ENCODE measurements at regions not wholly inside any gene's neighbourhood (a gene's known extent, or its start where the extent isn't known, plus 50 kb on each side); places are given as distances from the start of the nearest gene placed in this dataset.
"Not testable (repeated sequence)": the region's sequence is repeated elsewhere in the genome, so short reads cannot be mapped to it uniquely, and the experiment has no call there.

DNA sequence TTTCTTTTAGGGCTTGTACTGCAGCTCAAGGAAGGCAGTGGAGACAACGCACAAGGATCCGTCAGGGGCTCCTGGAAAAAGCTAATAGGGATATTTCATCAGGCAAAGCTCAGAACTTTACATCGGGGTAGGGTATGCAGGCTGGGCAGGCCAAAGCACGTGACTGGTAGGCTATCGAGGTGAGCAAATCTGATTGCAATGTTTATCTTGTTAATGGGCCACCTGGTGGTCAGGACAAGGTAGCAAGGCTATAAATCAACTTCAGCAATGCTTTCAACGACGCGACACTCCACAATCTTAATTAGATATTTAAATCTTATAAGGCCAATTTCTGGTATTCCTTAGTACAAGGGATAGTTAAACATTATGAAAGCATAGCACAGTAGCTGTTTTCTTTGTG is 1302.8 kb upstream of the EYS start:
- no peak for DNase-seq (ENCODE audit: low read depth in 3 of 3, low spot score in 2 of 3)

DNA sequence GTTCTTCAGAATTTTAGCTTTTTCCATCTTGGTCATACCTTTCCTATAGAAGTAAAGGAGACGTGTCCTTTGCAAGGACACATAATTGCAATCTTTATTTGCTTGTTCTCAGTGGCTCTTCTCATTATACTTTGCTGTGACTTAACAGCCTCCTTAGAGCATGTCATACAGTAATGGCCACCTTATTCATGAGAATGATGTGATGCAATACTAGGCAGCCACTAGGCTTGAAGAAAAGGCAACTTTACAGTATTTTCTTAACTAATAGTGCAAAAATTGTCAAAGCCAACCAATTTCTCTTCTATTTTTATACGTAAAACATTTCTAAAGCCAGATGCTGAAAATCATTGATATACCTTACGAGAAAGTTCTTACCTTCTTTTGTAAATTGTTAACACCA is 1296.8 kb upstream of the EYS start:
- no peak for DNase-seq (ENCODE audit: low read depth in 3 of 3, low spot score in 2 of 3)

- no peak for DNase-seq (ENCODE audit: low read depth in 3 of 3, low spot score in 2 of 3)
Measured at GRCh38 chr6:67000121-67000520, 1293.1 kb upstream of the EYS start.

- DNase-seq (ENCODE audit: low read depth in 3 of 3, low spot score in 2 of 3) = not testable (repeated sequence)
Measured at GRCh38 chr6:66997579-66997978, 1290.6 kb upstream of the EYS start.

DNA sequence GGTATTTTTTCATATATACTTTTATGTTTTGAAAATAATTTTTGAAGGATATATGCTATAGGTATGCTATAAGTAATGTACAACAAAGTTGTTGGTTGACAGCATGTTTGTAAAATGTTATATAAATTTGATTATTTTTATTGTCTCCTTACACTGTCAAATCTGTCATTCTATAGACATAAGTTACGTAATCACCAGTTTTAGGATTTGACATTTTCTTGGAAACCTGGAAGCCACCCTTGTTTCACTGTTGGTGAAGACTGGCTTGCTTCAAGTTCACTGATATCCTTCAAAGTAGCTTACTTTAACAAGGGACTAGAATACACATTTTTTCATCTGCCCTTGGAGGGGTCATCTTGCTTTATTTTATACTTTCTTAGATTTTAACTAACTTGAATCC is 1288.6 kb upstream of the EYS start:
- DNase-seq (ENCODE audit: low read depth in 3 of 3, low spot score in 2 of 3) = no peak

- not testable (repeated sequence) for DNase-seq (ENCODE audit: low read depth in 3 of 3, low spot score in 2 of 3)
Measured at GRCh38 chr6:66993708-66994107, 1286.7 kb upstream of the EYS start.

DNA sequence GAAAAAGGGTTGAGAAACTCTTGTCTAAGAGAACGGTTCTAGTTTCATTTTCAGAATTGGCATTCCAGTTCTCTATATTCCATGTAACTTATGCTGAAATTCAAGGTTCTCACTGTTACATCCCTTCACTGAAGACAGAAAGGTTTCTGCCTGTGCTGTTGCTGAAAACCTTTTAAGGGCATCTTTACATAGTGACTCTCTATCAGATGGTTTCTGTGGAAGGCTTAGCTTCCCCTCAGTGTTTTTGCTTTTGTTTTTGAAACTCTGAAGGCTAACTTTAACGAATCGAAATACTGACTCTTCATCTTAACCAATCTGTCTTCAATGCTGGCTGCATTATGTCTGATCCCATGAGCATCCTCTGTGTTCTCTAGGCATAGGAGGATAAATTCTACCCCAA is 1286.2 kb upstream of the EYS start:
- no peak for DNase-seq (ENCODE audit: low read depth in 3 of 3, low spot score in 2 of 3)

DNA sequence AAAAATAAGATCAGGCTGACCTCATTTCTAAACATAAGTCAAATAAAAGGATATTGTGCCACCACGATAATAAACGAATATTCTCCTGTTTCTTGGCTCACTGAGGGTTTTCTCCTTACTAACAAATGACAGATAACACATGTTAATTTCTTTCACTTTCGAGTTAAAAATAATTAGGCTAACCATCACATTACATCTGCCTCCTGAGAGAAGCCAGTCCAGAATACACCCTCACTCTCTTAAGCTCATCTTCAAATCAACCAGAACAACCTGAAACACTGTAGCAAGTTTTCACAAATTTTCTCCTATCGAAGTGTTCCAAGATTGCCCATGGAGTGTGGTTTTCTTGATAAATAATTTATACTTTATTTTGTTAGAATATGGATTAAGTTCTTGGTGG is 1285.6 kb upstream of the EYS start:
- no peak for DNase-seq (ENCODE audit: low read depth in 3 of 3, low spot score in 2 of 3)

GRCh38 chr6:66986940-66987339 is 1279.9 kb upstream of the EYS start:
- no peak for DNase-seq (ENCODE audit: low read depth in 3 of 3, low spot score in 2 of 3)

GRCh38 chr6:66985816-66986215 is 1278.8 kb upstream of the EYS start:
- DNase-seq (ENCODE audit: low read depth in 3 of 3, low spot score in 2 of 3) = no peak

GRCh38 chr6:66970373-66970772 is 1263.3 kb upstream of the EYS start:
- DNase-seq (ENCODE audit: low read depth in 3 of 3, low spot score in 2 of 3) = no peak

DNA sequence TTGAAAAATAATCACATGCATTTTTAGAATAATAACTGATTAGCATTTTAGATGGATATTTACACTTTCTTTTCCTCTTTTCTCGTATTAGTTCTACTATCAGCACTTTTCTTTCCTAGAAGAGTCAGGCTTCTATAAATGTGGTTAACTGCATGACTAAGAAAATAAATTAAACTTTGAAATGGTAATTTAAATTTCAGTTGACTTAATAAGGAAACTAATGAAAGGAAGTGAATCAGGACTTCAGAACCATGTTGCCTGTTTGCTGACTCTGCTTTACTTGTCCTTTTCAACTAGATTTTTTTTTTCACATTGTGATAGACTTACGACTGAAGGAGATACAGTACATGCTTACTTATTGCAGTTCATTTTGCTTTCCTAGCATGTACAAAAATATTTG is 1258.2 kb upstream of the EYS start:
- DNase-seq (ENCODE audit: low read depth in 3 of 3, low spot score in 2 of 3) = no peak

DNA sequence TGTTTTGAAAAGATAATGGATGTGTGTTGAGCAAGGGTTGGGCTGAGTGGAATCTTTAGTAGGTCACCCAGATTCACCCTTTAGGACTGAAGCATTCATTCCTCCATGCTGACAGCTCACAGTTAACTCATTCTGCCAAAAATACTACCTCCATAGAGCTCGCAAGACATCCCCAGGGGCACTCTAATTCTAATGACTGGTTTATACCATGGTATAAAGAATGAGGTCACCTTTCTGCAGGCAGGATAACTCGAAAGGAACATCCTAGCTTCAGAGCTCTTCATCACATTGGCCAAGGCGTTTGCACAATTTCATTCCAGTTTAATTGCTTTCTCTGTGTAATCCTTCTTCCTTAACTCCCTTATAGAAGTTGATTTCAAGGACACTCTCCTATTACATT is 1257.2 kb upstream of the EYS start:
- DNase-seq (ENCODE audit: low read depth in 3 of 3, low spot score in 2 of 3) = no peak

DNA sequence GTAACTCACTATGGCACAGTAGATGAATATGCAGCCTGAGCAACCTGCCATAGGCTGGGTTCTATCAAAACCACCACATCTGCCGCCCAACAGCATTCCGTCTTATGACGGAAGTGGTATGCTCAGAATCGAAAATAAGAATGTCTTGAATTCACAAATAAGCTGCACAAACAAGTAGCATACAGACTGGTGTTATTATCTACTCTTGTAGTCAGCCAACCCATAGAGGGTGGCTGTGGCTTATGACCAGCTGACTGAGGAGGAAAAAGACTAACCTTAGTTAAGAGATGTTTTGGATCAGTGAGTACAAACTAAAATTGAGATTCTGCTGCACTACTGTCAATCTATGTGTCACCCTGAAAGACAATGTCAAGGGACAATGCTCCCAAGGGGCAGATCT is 1255.1 kb upstream of the EYS start:
- no peak for DNase-seq (ENCODE audit: low read depth in 3 of 3, low spot score in 2 of 3)

GRCh38 chr6:66961191-66961590 is 1254.2 kb upstream of the EYS start:
- no peak for DNase-seq (ENCODE audit: low read depth in 3 of 3, low spot score in 2 of 3)

GRCh38 chr6:66949191-66949661 is 1242.2 kb upstream of the EYS start:
- DNase-seq (ENCODE audit: low read depth in 3 of 3, low spot score in 2 of 3) = no peak

DNA sequence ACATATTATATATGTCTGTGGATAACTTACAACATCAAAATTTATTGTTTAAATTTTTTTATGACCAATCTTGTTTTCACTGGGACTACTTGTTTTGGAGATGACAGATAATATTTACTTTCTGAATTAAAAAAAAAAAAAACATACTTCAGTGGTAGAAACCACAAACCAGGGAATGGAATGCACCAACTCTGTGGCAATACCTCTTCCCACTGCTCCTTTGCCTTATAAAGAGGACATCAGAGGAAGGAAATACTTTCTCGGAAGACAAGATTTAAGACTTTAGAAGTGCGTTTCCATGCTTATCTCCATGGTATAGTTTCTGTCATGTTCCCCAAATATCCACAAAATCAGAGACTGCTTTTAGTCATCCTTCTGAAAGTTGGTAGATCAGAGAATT is 1241.1 kb upstream of the EYS start:
- no peak for DNase-seq (ENCODE audit: low read depth in 3 of 3, low spot score in 2 of 3)

- no peak for DNase-seq (ENCODE audit: low read depth in 3 of 3, low spot score in 2 of 3)
Measured at GRCh38 chr6:66940003-66940402, 1233.0 kb upstream of the EYS start.

- DNase-seq (ENCODE audit: low read depth in 3 of 3, low spot score in 2 of 3) = no peak
Measured at GRCh38 chr6:66937180-66937579, 1230.2 kb upstream of the EYS start.

GRCh38 chr6:66935612-66936011 is 1228.6 kb upstream of the EYS start:
- DNase-seq (ENCODE audit: low read depth in 3 of 3, low spot score in 2 of 3) = no peak

GRCh38 chr6:66931787-66932186 is 1224.8 kb upstream of the EYS start:
- DNase-seq (ENCODE audit: low read depth in 3 of 3, low spot score in 2 of 3) = no peak

- DNase-seq (ENCODE audit: low read depth in 3 of 3, low spot score in 2 of 3) = no peak
Measured at GRCh38 chr6:66930559-66931290, 1223.7 kb upstream of the EYS start.

DNA sequence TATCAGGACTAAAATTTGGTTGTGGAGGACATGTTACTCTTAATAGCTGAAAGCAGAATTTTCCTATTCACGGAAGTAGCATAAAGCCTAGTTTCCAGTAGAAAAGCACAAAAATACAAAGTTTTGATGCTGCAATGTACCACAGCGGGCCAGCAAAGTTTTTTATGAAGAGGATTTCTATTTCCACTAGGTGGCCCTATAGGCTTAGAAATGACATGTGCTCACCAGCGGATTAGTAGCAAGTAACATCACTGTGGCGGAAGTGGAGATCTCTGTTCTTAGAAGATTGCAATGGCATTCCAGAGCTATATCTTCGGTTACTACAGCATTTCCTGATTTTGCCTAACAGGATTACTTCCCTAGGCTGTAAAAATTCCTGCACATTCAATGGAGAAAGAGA is 1219.0 kb upstream of the EYS start:
- DNase-seq (ENCODE audit: low read depth in 3 of 3, low spot score in 2 of 3) = no peak

All from right renal cortex interstitium (tissue), 3 donors.